ENCODE measurements at regions not wholly inside any gene's neighbourhood (a gene's known extent, or its start where the extent isn't known, plus 50 kb on each side); places are given as distances from the start of the nearest gene placed in this dataset.
"Not testable (repeated sequence)": the region's sequence is repeated elsewhere in the genome, so short reads cannot be mapped to it uniquely, and the experiment has no call there.

DNA sequence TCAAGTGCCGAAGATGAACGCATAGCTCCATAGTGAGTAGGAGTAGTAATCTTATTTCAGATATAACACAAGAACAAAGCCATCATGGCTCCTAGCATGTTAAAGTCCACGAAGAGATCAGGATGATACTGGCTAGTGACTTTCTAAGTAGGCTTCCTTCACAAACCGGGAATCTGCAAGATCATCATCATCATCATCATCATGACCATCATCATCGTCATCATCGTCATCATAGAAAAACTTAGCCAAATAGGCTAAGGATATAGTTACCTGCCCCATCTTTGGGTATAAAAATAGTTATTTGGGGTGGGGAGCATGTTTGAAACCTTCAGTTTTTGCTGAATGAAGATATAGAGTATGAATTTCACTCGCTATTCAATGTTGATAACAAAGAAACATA lies 57.9 kb downstream of the PYDC2 start:
- no peak for ATAC-seq

GRCh38 chr3:191521055-191521454 lies 60.1 kb downstream of the PYDC2 start:
- DNase-seq, result no peak
- no peak for ATAC-seq
- intact Hi-C loops (cut with micrococcal nuclease), result no loop called here

More for the DNA sequence above, 57.9 kb downstream of the PYDC2 start:
- intact Hi-C loops (cut with micrococcal nuclease), result no loop called here
- DNase-seq, result no peak

DNA sequence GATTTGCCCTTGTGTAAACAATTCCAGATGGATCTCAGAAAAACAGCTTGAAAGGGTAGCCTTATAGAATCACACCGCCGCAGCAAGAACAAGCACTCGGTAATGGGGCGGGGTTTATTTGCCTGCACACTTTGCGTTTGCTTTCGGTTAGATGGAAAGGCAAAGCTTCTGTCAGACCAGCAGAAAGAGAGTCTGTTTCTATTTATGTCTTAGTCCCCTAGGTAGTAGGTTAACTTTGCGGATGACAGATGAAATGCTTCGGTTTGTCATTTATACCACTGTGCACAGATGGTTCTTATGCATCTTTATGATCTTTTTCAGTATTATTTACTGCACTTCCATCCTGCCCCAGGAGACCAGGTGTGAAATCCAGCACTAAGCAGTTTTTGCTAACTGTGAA lies 62.2 kb downstream of the PYDC2 start:
- ATAC-seq, result no peak
- intact Hi-C loops (cut with micrococcal nuclease), result no loop called here

DNA sequence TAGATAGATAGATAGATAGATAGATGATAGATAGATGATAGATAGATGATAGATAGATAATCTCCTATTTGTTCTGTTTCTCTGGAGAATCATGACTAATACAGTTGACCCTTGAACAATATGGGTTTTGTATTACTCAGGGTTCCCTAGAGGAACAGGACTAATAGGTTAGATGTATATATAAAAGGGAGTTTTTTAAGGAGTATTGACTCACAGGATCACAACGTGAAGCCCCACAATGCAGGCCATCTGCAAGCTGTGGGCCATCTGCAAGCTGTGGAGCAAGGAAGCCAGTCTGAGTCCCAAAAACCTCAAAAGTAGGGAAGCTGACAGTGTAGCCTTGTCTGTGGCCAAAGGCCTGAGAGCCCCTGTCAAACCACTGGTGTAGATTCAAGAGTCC lies 67.6 kb downstream of the PYDC2 start:
- no peak for ATAC-seq
- intact Hi-C loops (cut with micrococcal nuclease), result no loop called here
- DNase-seq, result no peak

More for the DNA sequence above, 62.2 kb downstream of the PYDC2 start:
- no peak for DNase-seq

- no peak for ATAC-seq
Observed at GRCh38 chr3:191529992-191530391, 69.0 kb downstream of the PYDC2 start.

GRCh38 chr3:191531434-191531972 lies 70.5 kb downstream of the PYDC2 start:
- DNase-seq (no peak), ATAC-seq (no peak)
- intact Hi-C loops (cut with micrococcal nuclease), result no loop called here

More at GRCh38 chr3:191529992-191530391, 69.0 kb downstream of the PYDC2 start:
- no peak for DNase-seq
- intact Hi-C loops (cut with micrococcal nuclease), result no loop called here

DNA sequence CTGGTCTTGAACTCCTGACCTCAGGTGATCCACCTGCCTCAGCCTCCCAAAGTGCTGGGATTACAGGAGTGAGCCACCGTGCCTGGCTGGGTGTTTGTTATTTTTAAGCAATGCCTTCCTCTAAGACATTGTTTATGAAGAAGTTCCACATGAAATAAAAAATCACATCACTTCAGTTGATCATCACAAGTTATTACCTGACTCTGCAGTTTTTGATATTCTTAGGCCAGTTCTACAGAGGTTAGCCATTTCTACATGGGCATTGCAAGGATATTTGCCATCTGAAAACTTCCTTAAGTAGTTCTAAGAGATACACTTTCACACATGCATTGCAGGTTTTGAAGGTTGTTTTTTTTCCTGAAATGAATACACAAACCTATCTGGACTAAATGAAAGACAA lies 82.1 kb downstream of the PYDC2 start:
- no peak for DNase-seq

DNA sequence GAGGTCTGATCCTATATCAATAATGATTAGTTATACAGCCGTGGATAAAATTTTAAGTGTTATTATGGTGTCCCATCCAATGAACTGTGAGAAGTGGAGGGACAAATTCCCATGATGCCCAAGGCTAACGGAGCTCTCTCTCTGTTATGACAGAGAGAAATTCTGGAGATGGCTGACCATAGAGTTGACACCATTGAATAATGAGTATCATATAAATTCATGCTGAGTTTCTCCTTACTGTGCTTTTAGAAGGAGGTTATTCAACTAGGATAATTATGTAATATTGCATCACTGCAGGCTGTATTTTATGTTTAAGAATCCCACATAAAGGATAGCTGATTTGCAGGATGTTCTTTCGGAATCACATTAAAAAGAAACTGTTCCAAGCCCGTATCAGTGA lies 82.9 kb downstream of the PYDC2 start:
- ATAC-seq, result no peak
- intact Hi-C loops (cut with micrococcal nuclease), result no loop called here
- no peak for DNase-seq

More for the DNA sequence above, 82.1 kb downstream of the PYDC2 start:
- intact Hi-C loops (cut with micrococcal nuclease), result no loop called here
- no peak for ATAC-seq

GRCh38 chr3:191549357-191549756 lies 88.4 kb downstream of the PYDC2 start:
- no peak for ATAC-seq

DNA sequence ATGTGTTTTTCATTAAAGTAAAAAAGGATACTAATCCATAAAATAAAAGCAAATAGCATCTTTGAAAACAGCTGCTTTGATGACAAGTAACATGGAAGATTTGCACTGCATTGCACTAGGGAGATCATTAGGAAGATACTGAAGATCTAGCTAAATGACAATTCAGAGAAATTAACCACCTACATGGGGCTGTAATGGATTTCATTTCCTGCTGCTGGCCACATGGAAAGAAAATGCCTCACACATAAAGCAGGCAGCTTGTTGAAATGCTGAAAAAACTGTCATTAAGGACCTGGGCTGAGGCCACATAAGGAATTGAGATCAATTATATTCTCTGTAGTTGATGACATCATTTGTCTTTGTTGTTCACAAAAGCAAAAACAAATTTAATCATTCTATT lies 94.1 kb downstream of the PYDC2 start:
- no peak for ATAC-seq
- no peak for DNase-seq
- intact Hi-C loops (cut with micrococcal nuclease), result no loop called here

More at GRCh38 chr3:191549357-191549756, 88.4 kb downstream of the PYDC2 start:
- intact Hi-C loops (cut with micrococcal nuclease), result no loop called here
- no peak for DNase-seq

DNA sequence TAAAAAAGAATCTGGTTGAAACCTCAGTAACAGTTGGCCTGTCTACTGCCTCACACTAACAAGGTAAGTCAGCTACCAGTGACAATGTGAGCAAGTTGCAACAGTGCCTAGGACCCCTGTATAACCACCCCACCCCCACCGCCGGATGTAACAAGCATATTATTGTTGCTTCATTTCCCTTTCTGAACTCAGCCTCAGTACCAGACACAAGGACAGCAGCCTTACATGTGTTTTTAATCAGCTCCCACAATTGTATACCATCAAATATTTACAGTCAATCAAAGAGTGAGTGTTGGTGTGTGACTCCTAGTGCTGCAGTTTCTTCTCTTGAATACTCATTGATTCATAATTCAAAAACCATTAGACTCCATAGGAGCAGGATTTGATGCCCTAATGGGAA lies 96.4 kb downstream of the PYDC2 start:
- intact Hi-C loops (cut with micrococcal nuclease), result no loop called here
- no peak for DNase-seq
- ATAC-seq, result no peak

DNA sequence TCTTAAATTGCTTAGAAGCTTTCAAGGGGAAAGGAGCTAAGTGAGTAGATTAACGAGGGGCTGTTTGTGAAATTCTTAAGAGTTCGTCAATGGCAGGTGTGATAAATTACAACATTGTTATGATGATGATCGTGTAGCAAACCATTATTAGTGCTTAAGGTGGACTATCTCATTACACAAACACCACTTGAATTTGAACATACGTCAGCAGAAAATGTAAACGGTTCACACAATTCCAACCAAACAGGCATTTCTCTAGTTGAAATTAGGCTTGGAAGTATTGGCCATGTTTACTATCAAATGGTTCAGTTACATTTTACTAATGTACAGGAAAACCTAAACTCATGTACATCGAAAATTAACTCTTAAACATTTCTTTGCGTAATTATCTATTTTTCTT lies 102.8 kb downstream of the PYDC2 start:
- intact Hi-C loops (cut with micrococcal nuclease), result no loop called here
- no peak for ATAC-seq
- no peak for DNase-seq

DNA sequence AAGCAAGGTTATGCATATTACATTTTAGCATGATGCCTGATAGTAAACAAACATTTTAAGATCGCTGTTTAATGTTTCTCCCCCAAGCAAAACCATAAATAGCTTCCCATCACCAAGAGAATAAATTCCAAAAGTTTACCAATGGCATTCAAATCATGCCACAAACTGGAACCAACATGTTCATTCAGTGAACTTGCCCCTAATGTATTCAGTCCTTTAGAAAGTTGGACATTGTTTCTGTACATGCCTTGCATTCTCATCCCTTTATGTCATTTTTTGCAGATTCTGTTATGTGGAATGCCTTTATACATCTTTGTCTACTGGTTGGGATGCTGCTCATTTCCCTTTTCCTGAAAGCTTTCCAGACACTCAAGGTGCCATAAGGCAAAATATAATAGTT lies 105.5 kb downstream of the PYDC2 start:
- no peak for DNase-seq
- no peak for ATAC-seq
- intact Hi-C loops (cut with micrococcal nuclease), result no loop called here

DNA sequence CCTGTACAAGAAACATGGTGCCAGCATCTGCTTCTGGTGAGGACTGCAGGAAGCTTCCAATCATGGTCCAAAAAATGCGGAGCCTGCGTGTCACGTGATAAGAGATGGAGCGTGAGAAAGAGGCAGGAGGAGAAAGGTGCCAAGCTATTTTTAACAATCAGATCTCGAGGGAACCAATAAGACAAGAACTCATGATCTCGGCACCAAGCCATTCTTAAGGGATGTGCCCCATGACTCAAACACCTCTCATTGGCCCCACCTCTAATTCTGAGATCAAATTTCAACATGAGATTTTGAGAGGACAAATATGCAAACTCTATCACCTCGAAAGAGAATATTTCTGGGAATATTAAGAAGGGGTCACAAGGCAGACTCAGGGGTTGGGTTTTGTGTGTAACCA lies 107.2 kb downstream of the PYDC2 start:
- intact Hi-C loops (cut with micrococcal nuclease), result no loop called here
- ATAC-seq (no peak), DNase-seq (no peak)

DNA sequence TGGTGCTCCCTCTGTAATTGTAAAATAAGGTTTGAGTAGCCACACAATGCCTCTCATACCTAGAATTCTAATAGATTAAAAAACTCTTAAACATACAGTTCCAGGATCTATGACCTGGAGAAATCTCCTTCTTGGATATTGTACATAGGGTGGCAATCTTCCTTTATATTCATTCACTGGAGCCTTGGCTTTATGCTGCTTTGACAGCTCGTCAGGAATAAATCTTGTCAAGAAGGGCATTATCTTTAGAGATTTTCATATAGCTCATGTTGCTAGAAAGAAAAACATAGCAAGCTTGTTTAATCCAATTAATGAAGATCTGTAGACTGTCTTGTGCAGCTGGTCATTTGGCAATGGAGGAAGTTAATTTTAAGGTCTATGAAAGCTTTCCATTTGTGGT lies 131.1 kb downstream of the PYDC2 start:
- no peak for DNase-seq
- ATAC-seq, result no peak
- intact Hi-C loops (cut with micrococcal nuclease), result no loop called here

DNA sequence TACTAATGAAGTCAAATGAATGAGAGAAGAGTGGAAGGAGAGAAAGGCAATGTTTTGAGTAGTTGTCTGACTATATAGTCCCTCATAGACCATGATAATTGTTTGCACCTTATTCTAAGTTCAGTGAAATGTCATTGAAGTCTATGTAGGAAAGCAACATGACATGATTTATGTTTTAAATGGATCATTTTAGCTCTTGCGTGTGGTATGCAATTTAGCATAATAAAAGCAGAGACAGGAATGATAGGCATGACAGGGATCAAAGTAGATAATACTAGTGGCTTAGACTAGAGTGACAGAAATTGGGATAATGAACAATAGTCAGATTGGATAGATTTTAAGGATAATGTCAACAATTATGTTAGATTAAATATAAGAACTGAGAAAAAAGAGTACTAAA lies 132.5 kb downstream of the PYDC2 start:
- intact Hi-C loops (cut with micrococcal nuclease), result no loop called here
- DNase-seq, result no peak
- ATAC-seq, result no peak

GRCh38 chr3:191615511-191615910 lies 154.5 kb downstream of the PYDC2 start:
- not testable (repeated sequence) for DNase-seq, ATAC-seq

DNA sequence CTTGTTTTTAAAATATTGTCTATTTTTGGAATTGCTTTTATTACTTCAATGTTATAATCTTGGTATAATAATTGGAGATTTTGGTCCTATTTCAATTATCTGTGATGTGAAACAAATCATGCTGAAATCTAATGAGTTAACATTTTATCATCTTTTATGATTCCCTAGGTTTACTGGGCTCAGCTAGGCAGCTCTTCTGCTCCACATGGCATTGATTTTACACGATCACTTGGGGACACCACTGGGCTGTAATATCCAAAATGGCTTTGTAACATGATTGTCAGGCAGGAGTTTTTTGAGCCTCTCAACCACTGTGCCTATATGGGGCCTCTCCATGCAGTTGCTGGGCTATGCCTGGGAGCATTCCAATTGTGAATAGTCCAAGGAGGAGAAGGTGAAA lies 163.3 kb downstream of the PYDC2 start:
- no peak for DNase-seq
- no peak for ATAC-seq
- intact Hi-C loops (cut with micrococcal nuclease), result no loop called here

More at GRCh38 chr3:191615511-191615910, 154.5 kb downstream of the PYDC2 start:
- intact Hi-C loops (cut with micrococcal nuclease), result not testable (repeated sequence)

DNA sequence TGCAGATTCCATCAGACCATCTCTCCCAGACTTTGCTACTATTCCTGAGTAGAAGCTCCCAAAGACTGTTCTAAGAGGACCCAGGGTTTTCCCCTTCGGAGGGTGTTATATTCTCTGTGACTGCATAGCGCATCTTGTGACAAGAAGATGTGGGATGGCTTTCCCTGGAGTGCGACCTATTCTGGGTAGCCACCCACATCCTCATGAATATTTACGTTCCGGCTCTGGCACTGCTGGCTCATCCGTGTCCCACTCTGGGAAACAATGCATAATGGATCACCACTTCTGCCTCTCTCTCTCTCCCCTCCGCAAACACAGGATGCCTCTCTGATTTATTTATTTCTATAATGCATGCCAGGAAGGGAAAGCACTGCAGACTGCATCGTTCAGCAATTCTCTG lies 166.1 kb downstream of the PYDC2 start:
- intact Hi-C loops (cut with micrococcal nuclease), result no loop called here
- DNase-seq (no peak), ATAC-seq (no peak)

DNA sequence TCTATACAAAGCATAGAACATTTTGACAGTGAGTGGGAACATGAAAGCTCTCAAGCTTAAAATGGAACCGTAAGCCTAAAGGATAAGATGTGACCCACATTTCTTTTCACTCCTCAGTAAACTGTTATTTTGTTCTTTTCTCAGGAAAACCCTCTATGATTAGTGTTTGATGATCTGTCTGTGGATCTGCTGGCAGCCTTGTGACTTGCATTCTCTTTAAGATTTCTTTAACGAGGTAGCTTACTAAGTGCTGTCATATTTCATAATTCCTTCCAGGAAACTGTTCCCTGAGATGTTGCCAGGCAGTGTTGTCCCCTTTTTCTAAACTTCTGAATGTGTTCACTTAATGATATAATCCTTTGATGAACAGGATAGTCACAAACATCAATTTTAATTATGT lies 167.6 kb downstream of the PYDC2 start:
- no peak for ATAC-seq
- no peak for DNase-seq
- intact Hi-C loops (cut with micrococcal nuclease), result no loop called here

- ATAC-seq (no peak), DNase-seq (no peak)
- intact Hi-C loops (cut with micrococcal nuclease), result no loop called here
Observed at GRCh38 chr3:191631496-191631895, 170.5 kb downstream of the PYDC2 start.

- no peak for DNase-seq
- intact Hi-C loops (cut with micrococcal nuclease), result no loop called here
- ATAC-seq, result no peak
Observed at GRCh38 chr3:191634902-191635301, 173.9 kb downstream of the PYDC2 start.
